GM12865 (cell line): ENCODE measurements at regions not wholly inside any gene's neighbourhood (a gene's known extent, or its start where the extent isn't known, plus 50 kb on each side); places are given as distances from the start of the nearest gene placed in this dataset.
"Not testable (repeated sequence)": the region's sequence is repeated elsewhere in the genome, so short reads cannot be mapped to it uniquely, and the experiment has no call there.

Source experiments
- DNase-seq: peaks from one replicate; pipeline ENCODE4 v3.0.0; 2010; ENCODE audit warnings: low read depth
- H3K4me3 ChIP-seq: 2 replicates; pipeline ENCODE4 v1.5.1; 2011; ENCODE audit warnings: mild to moderate bottlenecking, low read depth, low read length, control low read depth
- TF ChIP-seq, protein P1 (sequence below): IDR thresholded peaks from 2 replicates; pipeline ENCODE4 v1.5.1; 2011; ENCODE audit warnings: low read length, control low read depth, low read depth, inconsistent platforms; ENCODE audit not compliant: insufficient read depth; ENCODE audit errors: missing control alignments

DNA sequence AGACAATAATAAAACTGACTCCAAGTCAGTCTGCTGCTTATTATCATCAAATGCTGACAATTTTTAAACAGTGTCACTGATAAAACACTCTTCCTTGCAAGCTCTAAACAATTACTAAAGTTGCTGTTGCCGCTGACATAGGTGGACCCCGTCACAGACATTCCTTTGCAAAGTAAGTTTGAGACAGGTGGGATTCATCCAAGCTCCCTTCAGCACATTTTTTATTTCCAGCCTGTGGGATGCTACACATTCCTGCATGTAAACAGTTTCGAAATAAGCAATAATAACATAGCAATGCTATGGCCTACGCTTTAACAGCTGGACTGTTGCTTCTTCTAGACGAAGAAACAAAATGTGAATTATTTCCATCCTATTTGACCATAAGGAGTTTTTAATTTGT, 85.4 kb upstream of the HIF1A start:
- no peak for DNase-seq
- TF ChIP-seq, protein P1, sequence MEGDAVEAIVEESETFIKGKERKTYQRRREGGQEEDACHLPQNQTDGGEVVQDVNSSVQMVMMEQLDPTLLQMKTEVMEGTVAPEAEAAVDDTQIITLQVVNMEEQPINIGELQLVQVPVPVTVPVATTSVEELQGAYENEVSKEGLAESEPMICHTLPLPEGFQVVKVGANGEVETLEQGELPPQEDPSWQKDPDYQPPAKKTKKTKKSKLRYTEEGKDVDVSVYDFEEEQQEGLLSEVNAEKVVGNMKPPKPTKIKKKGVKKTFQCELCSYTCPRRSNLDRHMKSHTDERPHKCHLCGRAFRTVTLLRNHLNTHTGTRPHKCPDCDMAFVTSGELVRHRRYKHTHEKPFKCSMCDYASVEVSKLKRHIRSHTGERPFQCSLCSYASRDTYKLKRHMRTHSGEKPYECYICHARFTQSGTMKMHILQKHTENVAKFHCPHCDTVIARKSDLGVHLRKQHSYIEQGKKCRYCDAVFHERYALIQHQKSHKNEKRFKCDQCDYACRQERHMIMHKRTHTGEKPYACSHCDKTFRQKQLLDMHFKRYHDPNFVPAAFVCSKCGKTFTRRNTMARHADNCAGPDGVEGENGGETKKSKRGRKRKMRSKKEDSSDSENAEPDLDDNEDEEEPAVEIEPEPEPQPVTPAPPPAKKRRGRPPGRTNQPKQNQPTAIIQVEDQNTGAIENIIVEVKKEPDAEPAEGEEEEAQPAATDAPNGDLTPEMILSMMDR, result no peak
- H3K4me3 ChIP-seq, result no peak overlapping the region

- H3K4me3 ChIP-seq, result no peak overlapping the region
- TF ChIP-seq, protein P1, result no peak
- no peak for DNase-seq
Observed at GRCh38 chr14:61610900-61611299, 84.4 kb upstream of the HIF1A start.

DNA sequence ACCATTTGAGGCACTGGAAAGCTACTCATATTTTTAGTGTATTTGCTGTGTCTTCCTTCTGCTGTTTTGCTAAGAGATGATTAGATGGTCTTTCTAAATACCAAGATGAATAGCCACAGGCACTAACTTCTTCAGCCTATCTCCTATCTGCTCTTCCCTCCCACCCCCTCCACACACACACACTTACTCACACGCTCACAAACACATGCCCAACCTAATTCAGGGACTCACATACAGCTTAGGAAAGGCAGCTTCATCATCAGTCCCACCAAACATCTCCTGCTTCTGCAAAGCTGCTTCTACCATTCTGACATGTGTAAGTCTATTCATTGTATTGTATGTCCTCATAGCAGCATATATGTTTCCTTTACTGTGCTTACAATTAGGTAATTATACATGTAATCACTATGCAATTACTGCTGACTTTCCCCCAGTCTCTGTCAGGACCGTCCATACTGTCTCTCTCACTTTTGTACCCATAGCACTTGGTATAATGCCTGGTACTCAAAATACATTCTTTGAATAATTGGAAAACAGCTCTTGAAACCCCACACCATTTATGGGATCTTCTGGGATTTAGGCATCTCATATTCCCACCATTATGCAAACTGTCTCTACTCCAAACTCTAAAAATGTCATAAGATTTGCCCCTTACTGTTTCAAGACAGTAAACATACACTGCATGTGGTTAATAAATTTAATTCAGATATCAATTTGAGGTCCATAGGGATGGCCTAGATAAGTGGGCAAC, 83.3 kb upstream of the HIF1A start:
- no peak overlapping the region for H3K4me3 ChIP-seq
- TF ChIP-seq, protein P1, result no peak
- DNase-seq, result no peak

GRCh38 chr14:61613006-61613405, 82.3 kb upstream of the HIF1A start:
- not testable (repeated sequence) for DNase-seq, H3K4me3 ChIP-seq

DNA sequence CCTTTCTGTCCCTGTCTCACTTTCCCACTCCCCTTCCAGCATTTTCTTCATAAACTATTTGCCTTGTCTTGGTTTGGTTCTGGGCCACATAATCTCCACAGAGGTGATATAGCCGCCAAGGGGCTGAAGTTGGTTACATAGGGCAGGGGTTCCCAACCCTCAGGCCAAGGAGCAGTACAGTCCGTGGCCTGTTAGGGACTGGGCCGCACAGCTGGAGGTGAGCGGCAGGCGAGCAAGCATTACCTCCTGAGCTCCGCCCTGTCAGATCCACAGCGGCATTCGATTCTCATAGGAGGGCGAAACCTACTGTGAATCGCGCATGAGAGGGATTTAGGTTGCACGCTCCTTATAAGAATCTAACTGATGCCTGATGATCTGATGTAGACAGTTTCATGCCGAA, 80.6 kb upstream of the HIF1A start:
- no peak overlapping the region for H3K4me3 ChIP-seq

GRCh38 chr14:61615743-61616523, 79.4 kb upstream of the HIF1A start:
- TF ChIP-seq, protein P1, result no peak
- no peak for DNase-seq
- no peak overlapping the region for H3K4me3 ChIP-seq

More for the DNA sequence above, 80.6 kb upstream of the HIF1A start:
- TF ChIP-seq, protein P1, result no peak
- no peak for DNase-seq

- H3K4me3 ChIP-seq, result no peak overlapping the region
- TF ChIP-seq, protein P1, result no peak
- DNase-seq, result no peak
Observed at GRCh38 chr14:61616524-61617185, 78.7 kb upstream of the HIF1A start.
